Pancreas (tissue), 10 donors: ENCODE measurements at regions not wholly inside any gene's neighbourhood (a gene's known extent, or its start where the extent isn't known, plus 50 kb on each side); places are given as distances from the start of the nearest gene placed in this dataset.

Experiments used
- ATAC-seq, 4 donors: fragments of 200-7000 bp; cut with Tn5 transposase; one replicate each; pipeline versions ENCODE4 v1.8.0 to v1.9.1; 2020; ENCODE audit warnings: mild to moderate bottlenecking in 4 of 4, moderate library complexity in 4 of 4
- DNase-seq, 6 donors: peaks; one replicate each; pipeline ENCODE4 v3.0.0-alpha.2; 2020
- FAIRE-seq: peaks from 2 replicates; lab custom pipeline; 2012; peaks lifted over from hg19 to GRCh38; lab: Jason Lieb, UNC
- H3K27ac ChIP-seq, 4 donors: fragments of 200-600 bp; sonication (generic); 1 replicate in 3 of 4; 2 replicates in 1 of 4; pipeline versions ENCODE4 v1.5.0 to v1.8.0; 2020
- H3K27me3 ChIP-seq, 4 donors: fragments of 200-600 bp; one replicate each; pipeline ENCODE4 v1.8.0; 2021
- H3K36me3 ChIP-seq, 3 donors: fragments of 200-600 bp; sonication (generic) in 1 of 3; one replicate each; pipeline versions ENCODE4 v1.5.0 to v1.8.0; 2020 to 2021
- H3K4me1 ChIP-seq, 3 donors: fragments of 200-600 bp; one replicate each; pipeline ENCODE4 v1.8.0; 2021
- H3K4me3 ChIP-seq, 4 donors: fragments of 200-600 bp; sonication (generic) in 2 of 4; one replicate each; pipeline versions ENCODE4 v1.5.0 to v1.8.0; 2020 to 2021
- H3K9me3 ChIP-seq, 4 donors: fragments of 200-600 bp; one replicate each; pipeline ENCODE4 v1.8.0; 2021
- WGBS, 2 donors: extraction: QIAGEN DNeasy Blood & Tissue Kit; methylation state at CpG; one replicate each; pipeline ENCODE4 v1.1.7; 2013; 5-methylcytosine and 5-hydroxymethylcytosine counted together
- intact Hi-C, 3 donors: fragments of 100-400 bp; cut with DNase I; formaldehyde crosslinking; loops; one replicate each; pipeline versions ENCODE4 v1.11.1 to v1.14.2; 2022
- TF ChIP-seq, protein P1 (sequence below), 4 donors: fragments of 200-600 bp; sonication (generic) in 3 of 4; IDR thresholded peaks; one replicate each; pipeline versions ENCODE4 v1.5.0 to v1.8.0; 2021; ENCODE audit warnings: antibody characterized with exemption in 4 of 4
- donor health status: healthy with polysubstance abuse.
- donor health status: DM: no; HTN: no; CAD: no; lungs with moderate emphysema.
- donor health status: DM: no; HTN: no; CAD: no.
- donor health status: control.
- donor health status: control.
- donor health status: Bipolar disorder and iron deficiency.
- donor health status: DM: yes; HTN: yes; CAD: no.
- donor health status: DM: no; HTN: no; CAD: no.
- donor health status: DM: no; HTN: no; CAD: no.
- donor health status: DM: yes; HTN: yes; CAD: no.

GRCh38 chr4:14247767-14248166 is 620.2 kb upstream of the BOD1L1 start:
- intact Hi-C loops = no loop called here
- H3K9me3 ChIP-seq = no peaks in the 10 kb centered on the region
- DNase-seq (no peak), ATAC-seq (peak in 1 of 4 donors; percentile 40), FAIRE-seq (no peak)
- no peaks in the 10 kb centered on the region for H3K4me1 ChIP-seq
- H3K27me3 ChIP-seq = no peaks in the 10 kb centered on the region
- no peak overlapping the region for H3K4me3 ChIP-seq
- TF ChIP-seq, protein P1, sequence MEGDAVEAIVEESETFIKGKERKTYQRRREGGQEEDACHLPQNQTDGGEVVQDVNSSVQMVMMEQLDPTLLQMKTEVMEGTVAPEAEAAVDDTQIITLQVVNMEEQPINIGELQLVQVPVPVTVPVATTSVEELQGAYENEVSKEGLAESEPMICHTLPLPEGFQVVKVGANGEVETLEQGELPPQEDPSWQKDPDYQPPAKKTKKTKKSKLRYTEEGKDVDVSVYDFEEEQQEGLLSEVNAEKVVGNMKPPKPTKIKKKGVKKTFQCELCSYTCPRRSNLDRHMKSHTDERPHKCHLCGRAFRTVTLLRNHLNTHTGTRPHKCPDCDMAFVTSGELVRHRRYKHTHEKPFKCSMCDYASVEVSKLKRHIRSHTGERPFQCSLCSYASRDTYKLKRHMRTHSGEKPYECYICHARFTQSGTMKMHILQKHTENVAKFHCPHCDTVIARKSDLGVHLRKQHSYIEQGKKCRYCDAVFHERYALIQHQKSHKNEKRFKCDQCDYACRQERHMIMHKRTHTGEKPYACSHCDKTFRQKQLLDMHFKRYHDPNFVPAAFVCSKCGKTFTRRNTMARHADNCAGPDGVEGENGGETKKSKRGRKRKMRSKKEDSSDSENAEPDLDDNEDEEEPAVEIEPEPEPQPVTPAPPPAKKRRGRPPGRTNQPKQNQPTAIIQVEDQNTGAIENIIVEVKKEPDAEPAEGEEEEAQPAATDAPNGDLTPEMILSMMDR (IDR thresholded peaks at IDR 0.05) = no peak
- no peaks in the 10 kb centered on the region for H3K36me3 ChIP-seq
- 78 to 86% methylated on average over 3 of the region's 3 CpGs for WGBS, 2 donors
- H3K27ac ChIP-seq = no peak overlapping the region

DNA sequence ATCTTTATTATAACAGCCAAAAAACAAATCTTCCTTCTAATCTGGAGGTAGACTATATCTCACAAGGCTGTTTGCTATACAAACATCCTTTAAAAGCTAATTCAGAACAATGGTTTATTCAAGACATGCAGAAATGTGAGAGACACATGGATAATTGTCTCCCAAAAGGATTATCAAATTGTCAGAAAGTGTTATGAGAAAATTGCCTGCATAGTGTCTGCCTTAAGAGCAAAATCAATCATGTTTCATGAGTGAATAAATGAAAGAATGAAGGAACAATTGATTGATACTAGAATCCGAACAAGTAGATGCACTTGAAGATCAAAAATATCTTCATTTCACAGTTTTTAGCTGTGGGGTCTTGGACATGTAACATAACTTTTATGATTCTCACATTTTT is 621.7 kb upstream of the BOD1L1 start:
- DNase-seq = no peak
- TF ChIP-seq, protein P1 (IDR thresholded peaks at IDR 0.05) = no peak
- intact Hi-C loops = no loop called here
- H3K9me3 ChIP-seq = no peaks in the 10 kb centered on the region
- no peaks in the 10 kb centered on the region for H3K27me3 ChIP-seq
- 54 to 86% methylated on average over 1 of the region's 1 CpG for WGBS, 2 donors
- H3K4me1 ChIP-seq = no peaks in the 10 kb centered on the region
- H3K27ac ChIP-seq = no peak overlapping the region
- no peaks in the 10 kb centered on the region for H3K36me3 ChIP-seq
- ATAC-seq = no peak
- H3K4me3 ChIP-seq = no peak overlapping the region
- no peak for FAIRE-seq

DNA sequence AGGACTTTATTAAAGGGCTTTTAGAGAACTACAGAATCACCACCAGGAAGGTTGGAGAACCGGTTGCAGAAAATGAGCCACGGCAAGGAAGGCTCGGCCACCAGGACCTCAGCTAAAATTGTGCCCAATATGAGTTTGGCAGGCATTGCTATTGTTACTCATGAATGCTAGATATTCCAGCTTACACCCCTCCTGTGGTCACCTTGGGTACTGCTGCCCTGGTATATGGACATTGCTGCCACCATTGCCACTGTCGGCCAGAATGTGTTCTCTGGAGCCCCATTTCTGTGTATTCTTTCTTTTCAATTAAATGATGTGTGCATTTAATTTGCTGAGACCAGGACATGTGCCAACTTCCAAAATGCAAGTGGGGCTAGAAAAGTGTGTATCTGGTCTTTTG is 626.7 kb upstream of the BOD1L1 start:
- Histone ChIP-seq H3K27me3 (no peaks in the 10 kb centered on the region), H3K9me3 (no peaks in the 10 kb centered on the region), H3K4me1 (no peaks in the 10 kb centered on the region), H3K36me3 (no peaks in the 10 kb centered on the region), H3K4me3 (no peak overlapping the region), H3K27ac (no peak overlapping the region)
- FAIRE-seq = no peak
- 79 to 86% methylated on average over 4 of the region's 4 CpGs for WGBS, 2 donors
- DNase-seq = peak in 5 of 6 donors; percentile 12 to 62 (median 18)
- ATAC-seq = peak in 3 of 4 donors; percentile 79 to 81 (median 81)
- intact Hi-C loops = no loop called here
- TF ChIP-seq, protein P1 (IDR thresholded peaks at IDR 0.05) = peak; percentile 13 to 49 (median 38)

- intact Hi-C loops = no loop called here
- FAIRE-seq = no peak
- Histone ChIP-seq H3K27me3 (no peaks in the 10 kb centered on the region), H3K4me1 (no peaks in the 10 kb centered on the region), H3K27ac (no peak overlapping the region), H3K9me3 (no peaks in the 10 kb centered on the region), H3K36me3 (no peaks in the 10 kb centered on the region), H3K4me3 (no peak overlapping the region)
- no peak for DNase-seq
- 86% methylated on average over 1 of the region's 1 CpG for WGBS, 2 donors
- TF ChIP-seq, protein P1 (IDR thresholded peaks at IDR 0.05) = no peak
- no peak for ATAC-seq
Measured at GRCh38 chr4:14254926-14255325, 627.4 kb upstream of the BOD1L1 start.

- Histone ChIP-seq H3K4me3 (no peak overlapping the region), H3K27me3 (no peaks in the 10 kb centered on the region), H3K36me3 (no peaks in the 10 kb centered on the region), H3K27ac (no peak overlapping the region), H3K9me3 (no peaks in the 10 kb centered on the region), H3K4me1 (no peaks in the 10 kb centered on the region)
- intact Hi-C loops = no loop called here
- ATAC-seq (no peak), DNase-seq (no peak), FAIRE-seq (no peak)
- WGBS, 2 donors = 80 to 90% methylated on average over 1 of the region's 1 CpG
- TF ChIP-seq, protein P1 (IDR thresholded peaks at IDR 0.05) = no peak
Measured at GRCh38 chr4:14257903-14258302, 630.4 kb upstream of the BOD1L1 start.
